GM23248 (cell line): ENCODE measurements at regions not wholly inside any gene's neighbourhood (a gene's known extent, or its start where the extent isn't known, plus 50 kb on each side); places are given as distances from the start of the nearest gene placed in this dataset.
A peak's percentile ranks its signal among the peaks of the same experiment; 100 is the strongest.

ENCODE experiments used
- DNase-seq: peaks from one replicate; pipeline ENCODE4 v3.0.0-alpha.2; 2015
- H2AFZ ChIP-seq: fragments of 200-600 bp; sonication (generic); 2 replicates; pipeline ENCODE4 v1.6.1; 2016; ENCODE audit warnings: antibody characterized with exemption
- H3F3A ChIP-seq: fragments of 200-600 bp; sonication (generic); 2 replicates; pipeline ENCODE4 v1.6.1; 2016; ENCODE audit warnings: mild to moderate bottlenecking, antibody characterized with exemption, mixed run types; ENCODE audit not compliant: insufficient read depth
- H3K27ac ChIP-seq: fragments of 200-600 bp; sonication (generic); 2 replicates; pipeline ENCODE4 v1.5.1; 2016; ENCODE audit warnings: mild to moderate bottlenecking
- H3K27me3 ChIP-seq: fragments of 200-600 bp; sonication (generic); replicated peaks from 2 replicates; pipeline ENCODE4 v1.6.1; 2016; ENCODE audit warnings: mild to moderate bottlenecking; ENCODE audit not compliant: insufficient read depth
- H3K36me3 ChIP-seq: fragments of 200-600 bp; sonication (generic); 2 replicates; pipeline ENCODE4 v1.6.1; 2016; ENCODE audit warnings: low read depth, mild to moderate bottlenecking
- H3K4me1 ChIP-seq: fragments of 200-600 bp; sonication (generic); 2 replicates; pipeline ENCODE4 v1.6.1; 2016; ENCODE audit warnings: mild to moderate bottlenecking; ENCODE audit not compliant: insufficient read depth
- H3K4me2 ChIP-seq: fragments of 200-600 bp; sonication (generic); one replicate; pipeline ENCODE4 v1.6.1; 2016; ENCODE audit warnings: mild to moderate bottlenecking; ENCODE audit not compliant: unreplicated experiment
- H3K4me3 ChIP-seq: fragments of 200-600 bp; sonication (generic); 2 replicates; pipeline ENCODE4 v1.5.1; 2016; ENCODE audit warnings: mild to moderate bottlenecking
- H3K79me2 ChIP-seq: fragments of 200-600 bp; sonication (generic); 2 replicates; pipeline ENCODE4 v1.6.1; 2016; ENCODE audit warnings: mild to moderate bottlenecking; ENCODE audit not compliant: insufficient read depth
- H3K9ac ChIP-seq: fragments of 200-600 bp; sonication (generic); 2 replicates; pipeline ENCODE4 v1.6.1; 2016; ENCODE audit warnings: mild to moderate bottlenecking
- H3K9me2 ChIP-seq: fragments of 200-600 bp; sonication (generic); 2 replicates; pipeline ENCODE4 v1.6.1; 2016; ENCODE audit warnings: mixed run types, mild to moderate bottlenecking, moderate library complexity; ENCODE audit not compliant: insufficient read depth
- H3K9me3 ChIP-seq: fragments of 200-600 bp; sonication (generic); one replicate; pipeline ENCODE4 v1.6.1; 2017; ENCODE audit warnings: low read depth
- H4K20me1 ChIP-seq: fragments of 200-600 bp; sonication (generic); 2 replicates; pipeline ENCODE4 v1.6.0; 2016; ENCODE audit not compliant: insufficient read depth
- EZH2 ChIP-seq: fragments of 200-600 bp; sonication (generic); IDR thresholded peaks from 2 replicates; pipeline ENCODE4 v1.6.1; 2018; ENCODE audit warnings: antibody characterized with exemption, mild to moderate bottlenecking; ENCODE audit not compliant: insufficient read depth, poor library complexity, severe bottlenecking
- EZH2phosphoT487 ChIP-seq: fragments of 200-600 bp; sonication (generic); IDR thresholded peaks from 2 replicates; pipeline ENCODE4 v1.6.1; 2018; ENCODE audit warnings: antibody characterized with exemption, moderate library complexity, mild to moderate bottlenecking, low read depth; ENCODE audit not compliant: insufficient read depth
- WGBS, 2 experiments: methylation state at CpG; one replicate each; pipeline ENCODE4 v1.1.6; 2015 to 2017; ENCODE audit warnings: low lambda C conversion rate in 2 of 2, low coverage in 1 of 2; ENCODE audit errors: missing lambda C conversion rate in 2 of 2; 5-methylcytosine and 5-hydroxymethylcytosine counted together
- in situ Hi-C: fragments of 300-500 bp; cut with MboI; formaldehyde crosslinking; loops from 2 replicates; pipeline ENCODE4 v1.15.0; 2020

- 44 to 49% methylated on average over 4 of the region's 4 CpGs for WGBS, 2 experiments
- TF ChIP-seq EZH2, result no peak
- TF ChIP-seq EZH2phosphoT487, result no peak
- in situ Hi-C loops, result no loop called here
Measured at GRCh38 chr5:69035665-69036064, 58.1 kb upstream of the SLC30A5 start.

DNA sequence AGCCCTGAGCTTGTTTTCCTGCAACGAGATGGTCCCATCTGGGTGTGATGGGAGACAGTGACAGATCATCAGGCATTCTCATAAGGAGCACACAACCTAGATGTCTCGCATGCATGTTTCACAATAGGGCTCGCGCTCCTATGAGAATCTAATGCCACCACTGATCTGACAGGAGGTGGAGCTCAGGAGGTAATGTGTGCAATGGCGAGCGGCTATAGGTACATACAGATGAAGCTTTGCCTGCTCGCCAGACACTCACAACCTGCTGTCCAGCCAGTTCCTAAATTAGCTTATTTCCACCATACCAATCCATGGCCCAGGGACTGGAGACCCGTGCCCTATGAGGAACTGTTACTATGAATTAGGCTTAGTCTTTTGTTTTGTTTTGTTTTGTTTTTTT lies 55.3 kb upstream of the SLC30A5 start:
- H4K20me1 ChIP-seq, result no peaks in the 10 kb centered on the region
- no peaks in the 10 kb centered on the region for H3K4me1 ChIP-seq
- H3K4me3 ChIP-seq, result no peak overlapping the region
- no peak overlapping the region for H3K9ac ChIP-seq
- no peaks in the 10 kb centered on the region for H3K9me2 ChIP-seq
- WGBS, 2 experiments, result 90 to 91% methylated on average over 8 of the region's 8 CpGs
- no peaks in the 10 kb centered on the region for H3K9me3 ChIP-seq
- no peaks in the 10 kb centered on the region for H3K79me2 ChIP-seq
- no peak for DNase-seq
- H3F3A ChIP-seq, result no peaks in the 10 kb centered on the region
- TF ChIP-seq EZH2phosphoT487 (no peak), EZH2 (no peak)
- no peak overlapping the region for H3K27ac ChIP-seq
- H3K27me3 ChIP-seq, result no peaks in the 10 kb centered on the region
- in situ Hi-C loops, result no loop called here
- H2AFZ ChIP-seq, result no peak overlapping the region
- no peaks in the 10 kb centered on the region for H3K36me3 ChIP-seq
- no peak overlapping the region for H3K4me2 ChIP-seq

More at GRCh38 chr5:69035665-69036064, 58.1 kb upstream of the SLC30A5 start:
- no peak overlapping the region for H3K27ac ChIP-seq
- no peaks in the 10 kb centered on the region for H3K9me2 ChIP-seq
- DNase-seq, result peak; percentile 9
- H3K27me3 ChIP-seq, result no peaks in the 10 kb centered on the region
- no peaks in the 10 kb centered on the region for H3K9me3 ChIP-seq
- H3K4me2 ChIP-seq, result no peak overlapping the region
- H3F3A ChIP-seq, result no peaks in the 10 kb centered on the region
- H2AFZ ChIP-seq, result no peak overlapping the region
- no peaks in the 10 kb centered on the region for H3K79me2 ChIP-seq
- H4K20me1 ChIP-seq, result no peaks in the 10 kb centered on the region
- no peak overlapping the region for H3K4me3 ChIP-seq
- H3K4me1 ChIP-seq, result no peaks in the 10 kb centered on the region
- no peaks in the 10 kb centered on the region for H3K36me3 ChIP-seq
- no peak overlapping the region for H3K9ac ChIP-seq

GRCh38 chr5:69039829-69040228 lies 54.0 kb upstream of the SLC30A5 start:
- in situ Hi-C loops, result no loop called here
- no peak overlapping the region for H3K27ac ChIP-seq
- no peak overlapping the region for H2AFZ ChIP-seq
- no peaks in the 10 kb centered on the region for H3K9me3 ChIP-seq
- no peaks in the 10 kb centered on the region for H3K27me3 ChIP-seq
- no peaks in the 10 kb centered on the region for H4K20me1 ChIP-seq
- H3K79me2 ChIP-seq, result no peaks in the 10 kb centered on the region
- H3K9me2 ChIP-seq, result no peaks in the 10 kb centered on the region
- no peaks in the 10 kb centered on the region for H3K36me3 ChIP-seq
- no peak overlapping the region for H3K9ac ChIP-seq
- H3K4me3 ChIP-seq, result no peak overlapping the region
- H3K4me1 ChIP-seq, result no peaks in the 10 kb centered on the region
- no peak overlapping the region for H3K4me2 ChIP-seq
- TF ChIP-seq EZH2, result no peak
- TF ChIP-seq EZH2phosphoT487, result no peak
- no peak for DNase-seq
- H3F3A ChIP-seq, result no peaks in the 10 kb centered on the region

GRCh38 chr5:69042500-69042899 lies 51.3 kb upstream of the SLC30A5 start:
- H3K27ac ChIP-seq, result no peak overlapping the region
- peak overlapping the region; percentile 90 for H2AFZ ChIP-seq
- in situ Hi-C loops, result no loop called here
- H3K9me3 ChIP-seq, result no peaks in the 10 kb centered on the region
- H3F3A ChIP-seq, result no peaks in the 10 kb centered on the region
- no peak overlapping the region for H3K9ac ChIP-seq
- TF ChIP-seq EZH2phosphoT487, result no peak
- 22 to 32% methylated on average over 2 of the region's 2 CpGs for WGBS, 2 experiments
- no peaks in the 10 kb centered on the region for H3K79me2 ChIP-seq
- no peaks in the 10 kb centered on the region for H3K4me1 ChIP-seq
- H3K4me3 ChIP-seq, result no peak overlapping the region
- no peak overlapping the region for H3K4me2 ChIP-seq
- H3K9me2 ChIP-seq, result no peaks in the 10 kb centered on the region
- H3K27me3 ChIP-seq, result no peaks in the 10 kb centered on the region
- DNase-seq, result no peak
- no peaks in the 10 kb centered on the region for H4K20me1 ChIP-seq
- H3K36me3 ChIP-seq, result no peaks in the 10 kb centered on the region

DNA sequence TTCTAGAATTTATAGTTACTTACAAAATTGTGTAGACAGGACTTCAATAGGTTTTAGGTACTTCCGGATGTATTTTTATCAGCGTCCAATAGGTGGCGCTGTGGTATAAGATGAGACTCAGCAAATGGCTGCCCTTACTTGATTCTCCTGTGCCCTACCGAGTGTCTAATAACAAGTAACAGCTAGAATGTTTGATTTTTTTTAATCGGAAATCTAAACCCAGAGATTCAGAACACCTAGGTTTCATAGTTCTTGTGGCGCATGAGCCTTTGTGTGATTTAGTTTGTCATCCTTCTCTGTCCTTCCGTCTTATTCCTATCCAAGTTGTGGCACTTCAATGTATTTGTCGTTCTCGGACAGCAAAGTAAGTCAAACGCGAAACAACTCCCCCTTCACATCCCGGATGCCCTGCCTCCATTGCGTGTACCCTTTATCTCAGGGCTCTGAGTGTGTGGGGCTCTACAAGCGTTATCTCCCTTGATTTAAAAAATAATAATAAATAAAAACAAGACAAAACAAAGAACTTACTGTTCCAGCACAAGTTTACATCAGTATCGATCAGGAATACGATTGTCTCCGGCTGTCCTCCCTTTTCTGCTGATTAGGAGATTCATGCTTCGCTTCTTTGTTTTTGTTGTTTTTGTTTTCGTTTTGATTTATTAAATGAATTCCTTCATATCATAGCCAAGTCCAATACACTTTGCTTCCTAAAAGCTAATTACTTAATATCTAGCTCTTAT lies 50.7 kb upstream of the SLC30A5 start:
- Histone ChIP-seq H3K4me1 (no peaks in the 10 kb centered on the region), H3K9ac (peak overlapping the region; percentile 70), H3K9me2 (no peaks in the 10 kb centered on the region), H3K27ac (peak overlapping the region; percentile 29), H3K36me3 (no peaks in the 10 kb centered on the region), H3K4me2 (peak overlapping the region; percentile 83), H3F3A (no peaks in the 10 kb centered on the region), H3K9me3 (no peaks in the 10 kb centered on the region), H3K79me2 (no peaks in the 10 kb centered on the region), H4K20me1 (no peaks in the 10 kb centered on the region), H3K4me3 (peak overlapping the region; percentile 88), H3K27me3 (no peaks in the 10 kb centered on the region), H2AFZ (peak overlapping the region; percentile 90)
- in situ Hi-C loops, result no loop called here
- DNase-seq, result peak; percentile 89
- TF ChIP-seq EZH2phosphoT487 (no peak), EZH2 (no peak)
- 1 to 2% methylated on average over 19 of the region's 19 CpGs for WGBS, 2 experiments
